ENCODE measurements at regions not wholly inside any gene's neighbourhood (a gene's known extent, or its start where the extent isn't known, plus 50 kb on each side); places are given as distances from the start of the nearest gene placed in this dataset.

- TF ChIP-seq, protein P1, sequence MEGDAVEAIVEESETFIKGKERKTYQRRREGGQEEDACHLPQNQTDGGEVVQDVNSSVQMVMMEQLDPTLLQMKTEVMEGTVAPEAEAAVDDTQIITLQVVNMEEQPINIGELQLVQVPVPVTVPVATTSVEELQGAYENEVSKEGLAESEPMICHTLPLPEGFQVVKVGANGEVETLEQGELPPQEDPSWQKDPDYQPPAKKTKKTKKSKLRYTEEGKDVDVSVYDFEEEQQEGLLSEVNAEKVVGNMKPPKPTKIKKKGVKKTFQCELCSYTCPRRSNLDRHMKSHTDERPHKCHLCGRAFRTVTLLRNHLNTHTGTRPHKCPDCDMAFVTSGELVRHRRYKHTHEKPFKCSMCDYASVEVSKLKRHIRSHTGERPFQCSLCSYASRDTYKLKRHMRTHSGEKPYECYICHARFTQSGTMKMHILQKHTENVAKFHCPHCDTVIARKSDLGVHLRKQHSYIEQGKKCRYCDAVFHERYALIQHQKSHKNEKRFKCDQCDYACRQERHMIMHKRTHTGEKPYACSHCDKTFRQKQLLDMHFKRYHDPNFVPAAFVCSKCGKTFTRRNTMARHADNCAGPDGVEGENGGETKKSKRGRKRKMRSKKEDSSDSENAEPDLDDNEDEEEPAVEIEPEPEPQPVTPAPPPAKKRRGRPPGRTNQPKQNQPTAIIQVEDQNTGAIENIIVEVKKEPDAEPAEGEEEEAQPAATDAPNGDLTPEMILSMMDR (IDR thresholded peaks at IDR 0.05; ENCODE audit: low read depth, low read length, missing control alignments), result no peak
- DNase-seq, result peak; percentile 23
- no peak overlapping the region for H3K27ac ChIP-seq
- in situ Hi-C loops (cut with HindIII; ENCODE audit: low pct_ligation_motif_present, low sequenced_read_pairs), result no loop called here
- H3K27me3 ChIP-seq (replicated peaks), result no peaks in the 10 kb centered on the region
- no peaks in the 10 kb centered on the region for H3K36me3 ChIP-seq (replicated peaks)
- H3K4me3 ChIP-seq (ENCODE audit: low read depth, low read length), result no peak overlapping the region
Observed at GRCh38 chr2:238963161-238963970, 115.5 kb downstream of the TWIST2 start.

GRCh38 chr2:238963971-238964328, 116.1 kb downstream of the TWIST2 start:
- Histone ChIP-seq H3K36me3 (replicated peaks) (no peaks in the 10 kb centered on the region), H3K27me3 (replicated peaks) (no peaks in the 10 kb centered on the region), H3K4me3 (ENCODE audit: low read depth, low read length) (no peak overlapping the region), H3K27ac (no peak overlapping the region)
- DNase-seq, result no peak
- TF ChIP-seq, protein P1 (IDR thresholded peaks at IDR 0.05; ENCODE audit: low read depth, low read length, missing control alignments), result no peak
- in situ Hi-C loops (cut with HindIII; ENCODE audit: low pct_ligation_motif_present, low sequenced_read_pairs), result no loop called here

GRCh38 chr2:238964544-238965067, 116.7 kb downstream of the TWIST2 start:
- Histone ChIP-seq H3K4me3 (ENCODE audit: low read depth, low read length) (no peak overlapping the region), H3K27ac (no peak overlapping the region), H3K36me3 (replicated peaks) (no peaks in the 10 kb centered on the region), H3K27me3 (replicated peaks) (no peaks in the 10 kb centered on the region)
- no peak for DNase-seq
- TF ChIP-seq, protein P1 (IDR thresholded peaks at IDR 0.05; ENCODE audit: low read depth, low read length, missing control alignments), result no peak
- in situ Hi-C loops (cut with HindIII; ENCODE audit: low pct_ligation_motif_present, low sequenced_read_pairs), result no loop called here

DNA sequence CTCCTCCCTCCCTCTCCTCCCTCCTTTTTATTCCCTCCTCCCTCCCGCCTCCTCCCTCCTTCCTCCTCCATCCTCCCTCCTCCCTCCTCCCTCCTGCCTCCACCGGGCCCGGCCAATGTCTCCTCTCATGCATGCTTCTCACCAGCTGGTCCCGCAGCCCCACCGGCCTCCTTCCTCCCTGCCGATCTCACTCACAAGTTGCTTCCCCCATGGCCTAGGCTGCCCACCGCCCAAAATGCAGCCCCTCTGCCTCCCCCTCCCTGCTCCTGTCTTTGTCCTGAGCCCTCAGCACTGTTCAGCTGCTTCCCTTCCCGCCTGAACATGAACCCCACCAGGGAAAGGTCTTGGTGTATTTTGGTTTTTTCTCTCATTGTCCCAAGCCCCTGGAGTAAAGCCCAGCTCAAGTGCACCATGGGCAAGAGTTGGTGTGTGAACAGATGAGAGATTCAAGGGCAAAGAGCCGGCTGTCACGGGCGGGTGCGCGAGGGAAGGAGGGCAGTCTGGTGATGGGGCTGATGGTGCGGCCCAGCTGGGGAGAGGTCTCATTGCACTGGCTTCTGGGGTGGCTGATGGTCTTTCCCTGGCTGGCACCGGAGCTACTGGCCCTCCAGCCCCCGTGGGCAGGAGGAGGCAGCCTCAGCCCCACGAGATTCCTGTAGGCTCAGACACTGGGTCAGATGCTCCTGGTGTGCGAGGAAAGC, 117.6 kb downstream of the TWIST2 start:
- Histone ChIP-seq H3K4me3 (ENCODE audit: low read depth, low read length) (no peak overlapping the region), H3K36me3 (replicated peaks) (no peaks in the 10 kb centered on the region), H3K27ac (no peak overlapping the region), H3K27me3 (replicated peaks) (no peaks in the 10 kb centered on the region)
- no peak for DNase-seq
- TF ChIP-seq, protein P1 (IDR thresholded peaks at IDR 0.05; ENCODE audit: low read depth, low read length, missing control alignments), result no peak
- in situ Hi-C loops (cut with HindIII; ENCODE audit: low pct_ligation_motif_present, low sequenced_read_pairs), result no loop called here

DNA sequence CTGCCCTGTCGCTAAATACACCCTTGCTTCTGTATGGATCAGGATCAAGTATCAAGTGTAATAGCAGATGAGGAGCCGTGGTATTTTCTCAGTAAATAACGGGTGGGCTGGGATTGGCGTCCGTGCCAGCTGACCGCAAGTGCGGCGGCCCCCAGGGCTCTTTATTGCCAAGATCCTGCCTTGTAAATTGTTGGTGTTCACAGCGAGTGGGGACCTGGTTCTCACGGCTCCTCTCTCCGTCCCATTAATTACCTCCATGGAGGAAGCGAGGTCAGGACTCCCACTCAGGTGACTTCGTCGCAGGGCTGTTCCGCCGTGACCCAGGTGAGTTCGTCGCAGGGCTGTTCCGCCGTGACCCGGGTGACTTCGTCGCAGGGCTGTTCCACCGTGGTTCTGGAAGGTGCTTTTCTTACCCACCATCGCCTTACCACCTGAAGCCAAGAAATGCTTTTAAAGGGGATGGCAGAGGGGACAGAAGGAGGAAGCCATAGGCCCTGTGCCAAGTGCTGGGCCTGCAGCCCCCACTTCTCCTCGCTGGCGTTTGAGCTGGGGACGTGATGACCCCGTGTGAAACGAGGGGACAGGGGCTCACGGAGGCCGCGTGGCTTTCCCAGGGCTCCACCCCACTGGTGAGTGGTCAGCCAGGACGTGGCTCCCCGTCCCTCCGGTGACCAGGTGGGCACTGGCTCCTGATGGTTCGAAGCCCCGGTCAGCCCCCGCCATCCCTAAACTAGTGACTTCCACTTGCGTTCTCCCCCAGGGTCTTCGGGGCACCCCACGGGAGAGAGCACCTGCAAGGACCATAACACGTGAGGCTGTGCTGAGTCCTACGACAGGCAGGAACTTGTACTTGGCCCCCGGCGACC, 118.4 kb downstream of the TWIST2 start:
- DNase-seq, result no peak
- no peaks in the 10 kb centered on the region for H3K36me3 ChIP-seq (replicated peaks)

More for the DNA sequence above, 118.4 kb downstream of the TWIST2 start:
- in situ Hi-C loops (cut with HindIII; ENCODE audit: low pct_ligation_motif_present, low sequenced_read_pairs), result no loop called here
- H3K27ac ChIP-seq, result no peak overlapping the region
- no peak overlapping the region for H3K4me3 ChIP-seq (ENCODE audit: low read depth, low read length)
- H3K27me3 ChIP-seq (replicated peaks), result no peaks in the 10 kb centered on the region
- TF ChIP-seq, protein P1 (IDR thresholded peaks at IDR 0.05; ENCODE audit: low read depth, low read length, missing control alignments), result no peak
